ENCODE measurements at regions not wholly inside any gene's neighbourhood (a gene's known extent, or its start where the extent isn't known, plus 50 kb on each side); places are given as distances from the start of the nearest gene placed in this dataset.
"Not testable (repeated sequence)": the region's sequence is repeated elsewhere in the genome, so short reads cannot be mapped to it uniquely, and the experiment has no call there.

- no peak for DNase-seq
Observed at GRCh38 chr4:79174490-79175252, 151.2 kb downstream of the NAA11 start.

- no peak for DNase-seq
Observed at GRCh38 chr4:79173186-79173585, 152.7 kb downstream of the NAA11 start.

GRCh38 chr4:79170077-79170476 lies 155.8 kb downstream of the NAA11 start:
- DNase-seq, result no peak

GRCh38 chr4:79164907-79165610 lies 160.8 kb downstream of the NAA11 start:
- no peak for DNase-seq

- no peak for DNase-seq
Observed at GRCh38 chr4:79163981-79164490, 161.8 kb downstream of the NAA11 start.

GRCh38 chr4:79160962-79161361 lies 164.9 kb downstream of the NAA11 start:
- no peak for DNase-seq

- not testable (repeated sequence) for DNase-seq
Observed at GRCh38 chr4:79158705-79159104, 167.2 kb downstream of the NAA11 start.

- no peak for DNase-seq
Observed at GRCh38 chr4:79155336-79155735, 170.5 kb downstream of the NAA11 start.

GRCh38 chr4:79150820-79151416 lies 174.9 kb downstream of the NAA11 start:
- no peak for DNase-seq

GRCh38 chr4:79148369-79148768 lies 177.5 kb downstream of the NAA11 start:
- DNase-seq, result no peak

GRCh38 chr4:79147251-79147650 lies 178.6 kb downstream of the NAA11 start:
- DNase-seq, result no peak

GRCh38 chr4:79141530-79141929 lies 184.3 kb downstream of the NAA11 start:
- DNase-seq, result no peak

- no peak for DNase-seq
Observed at GRCh38 chr4:79134767-79135166, 191.1 kb downstream of the NAA11 start.

GRCh38 chr4:79132826-79133225 lies 193.0 kb downstream of the NAA11 start:
- no peak for DNase-seq

GRCh38 chr4:79121875-79122358 lies 182.7 kb upstream of the PAQR3 start:
- DNase-seq, result no peak

GRCh38 chr4:79121223-79121622 lies 182.0 kb upstream of the PAQR3 start:
- DNase-seq, result no peak

GRCh38 chr4:79117051-79117450 lies 177.8 kb upstream of the PAQR3 start:
- DNase-seq, result not testable (repeated sequence)

GRCh38 chr4:79107014-79107413 lies 167.8 kb upstream of the PAQR3 start:
- no peak for DNase-seq

GRCh38 chr4:79088946-79089691 lies 149.9 kb upstream of the PAQR3 start:
- no peak for DNase-seq

- DNase-seq, result no peak
Observed at GRCh38 chr4:79087071-79087470, 147.8 kb upstream of the PAQR3 start.

GRCh38 chr4:79083406-79084010 lies 144.3 kb upstream of the PAQR3 start:
- no peak for DNase-seq

- no peak for DNase-seq
Observed at GRCh38 chr4:79082997-79083396, 143.8 kb upstream of the PAQR3 start.

- no peak for DNase-seq
Observed at GRCh38 chr4:79081973-79082372, 142.7 kb upstream of the PAQR3 start.

All from NK-92 treated with Interleukin-12 subunit alpha and Interleukin-12 subunit beta, amount 100 ng/mL, for 24 hours (cell line).